Ovary (tissue), 7 donors: ENCODE measurements at regions not wholly inside any gene's neighbourhood (a gene's known extent, or its start where the extent isn't known, plus 50 kb on each side); places are given as distances from the start of the nearest gene placed in this dataset.

ENCODE experiments used
- DNase-seq, 5 donors: peaks; one replicate each; pipeline ENCODE4 v3.0.0-alpha.2; 2019 to 2020
- H3K27ac ChIP-seq, 2 donors: fragments of 200-600 bp; one replicate each; pipeline versions ENCODE4 v1.5.1 to v1.8.0; 2019 to 2022
- H3K27me3 ChIP-seq: fragments of 200-600 bp; one replicate; pipeline ENCODE4 v1.8.0; 2022
- H3K36me3 ChIP-seq: fragments of 200-600 bp; sonication (generic); one replicate; pipeline ENCODE4 v1.5.1; 2019
- H3K4me1 ChIP-seq: one replicate; pipeline ENCODE4 v1.8.1; 2013; ENCODE audit warnings: mild to moderate bottlenecking, moderate library complexity; ENCODE audit not compliant: insufficient read depth
- H3K4me3 ChIP-seq: fragments of 200-600 bp; sonication (generic); one replicate; pipeline ENCODE4 v1.5.1; 2017
- H3K9me3 ChIP-seq, 2 donors: fragments of 200-600 bp in 1 of 2; sonication (generic) in 1 of 2; one replicate each; pipeline versions ENCODE4 v1.5.1 to v1.8.1; 2013 to 2019; ENCODE audit warnings: mild to moderate bottlenecking in 1 of 2, moderate library complexity in 1 of 2
- EP300 ChIP-seq: sonication (generic); formaldehyde crosslinking; IDR thresholded peaks from one replicate; pipeline ENCODE4 v1.6.1; 2017; ENCODE audit warnings: antibody characterized with exemption
- POLR2A ChIP-seq: fragments of 450-650 bp; IDR thresholded peaks from one replicate; pipeline ENCODE4 v1.6.1; 2017; ENCODE audit warnings: antibody characterized with exemption, mild to moderate bottlenecking, moderate library complexity
- WGBS, 3 donors: extraction: QIAGEN DNeasy Blood & Tissue Kit in 1 of 3; methylation state at CpG; one replicate each; pipeline versions ENCODE4 v1.1.5 to v1.1.7; 2013 to 2017; 5-methylcytosine and 5-hydroxymethylcytosine counted together
- intact Hi-C, 4 donors: fragments of 100-400 bp; cut with DNase I; formaldehyde crosslinking; loops; one replicate each; pipeline versions ENCODE4 v1.11.0 to v1.15.1; 2022 to 2023
- TF ChIP-seq, protein P1 (sequence below), 3 donors: fragments of 450-650 bp in 2 of 3; fragments of 200-600 bp in 1 of 3; IDR thresholded peaks; one replicate each; pipeline versions ENCODE4 v1.5.1 to v1.8.0; 2016 to 2022; ENCODE audit warnings: antibody characterized with exemption in 3 of 3, mild to moderate bottlenecking in 1 of 3
- donor health status: DM: no; HTN: no; CAD: no; lungs with moderate emphysema.
- donor health status: DM: no; HTN: no; CAD: no.
- donor health status: Bipolar disorder and iron deficiency.
- donor health status: DM: no; HTN: no; CAD: no.
- donor health status: DM: yes; HTN: yes; CAD: no.

DNA sequence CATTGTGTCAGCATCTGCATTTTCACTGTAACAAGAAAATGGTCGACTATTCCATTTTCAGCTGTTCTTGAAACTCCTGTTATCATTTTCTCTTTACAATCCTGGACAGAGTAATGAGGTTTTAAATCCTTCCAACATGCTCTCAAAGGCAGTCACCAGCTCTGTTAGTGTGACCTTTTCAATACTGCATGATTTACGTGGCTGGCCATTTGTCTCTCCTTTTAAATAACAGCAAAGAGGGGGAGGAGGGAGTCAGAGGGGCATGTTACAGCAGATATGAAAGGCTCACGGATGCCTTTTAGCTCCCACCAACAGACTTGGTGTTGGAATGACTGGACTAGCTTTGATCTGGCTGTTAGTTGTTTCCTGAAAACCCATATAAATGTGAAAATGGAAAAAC is 1251.2 kb downstream of the AACS start:
- H3K27ac ChIP-seq = no peak overlapping the region
- H3K27me3 ChIP-seq = no peaks in the 10 kb centered on the region
- no peaks in the 10 kb centered on the region for H3K36me3 ChIP-seq
- no peaks in the 10 kb centered on the region for H3K4me1 ChIP-seq
- no peak overlapping the region for H3K4me3 ChIP-seq
- TF ChIP-seq EP300 = no peak
- TF ChIP-seq, protein P1, sequence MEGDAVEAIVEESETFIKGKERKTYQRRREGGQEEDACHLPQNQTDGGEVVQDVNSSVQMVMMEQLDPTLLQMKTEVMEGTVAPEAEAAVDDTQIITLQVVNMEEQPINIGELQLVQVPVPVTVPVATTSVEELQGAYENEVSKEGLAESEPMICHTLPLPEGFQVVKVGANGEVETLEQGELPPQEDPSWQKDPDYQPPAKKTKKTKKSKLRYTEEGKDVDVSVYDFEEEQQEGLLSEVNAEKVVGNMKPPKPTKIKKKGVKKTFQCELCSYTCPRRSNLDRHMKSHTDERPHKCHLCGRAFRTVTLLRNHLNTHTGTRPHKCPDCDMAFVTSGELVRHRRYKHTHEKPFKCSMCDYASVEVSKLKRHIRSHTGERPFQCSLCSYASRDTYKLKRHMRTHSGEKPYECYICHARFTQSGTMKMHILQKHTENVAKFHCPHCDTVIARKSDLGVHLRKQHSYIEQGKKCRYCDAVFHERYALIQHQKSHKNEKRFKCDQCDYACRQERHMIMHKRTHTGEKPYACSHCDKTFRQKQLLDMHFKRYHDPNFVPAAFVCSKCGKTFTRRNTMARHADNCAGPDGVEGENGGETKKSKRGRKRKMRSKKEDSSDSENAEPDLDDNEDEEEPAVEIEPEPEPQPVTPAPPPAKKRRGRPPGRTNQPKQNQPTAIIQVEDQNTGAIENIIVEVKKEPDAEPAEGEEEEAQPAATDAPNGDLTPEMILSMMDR (IDR thresholded peaks at IDR 0.05) = no peak
- no peak for TF ChIP-seq POLR2A
- no peak for DNase-seq
- H3K9me3 ChIP-seq = no peaks in the 10 kb centered on the region
- intact Hi-C loops = no loop called here
- WGBS, 3 donors = 0 to 9% (median 2%) methylated on average over 3 of the region's 3 CpGs

DNA sequence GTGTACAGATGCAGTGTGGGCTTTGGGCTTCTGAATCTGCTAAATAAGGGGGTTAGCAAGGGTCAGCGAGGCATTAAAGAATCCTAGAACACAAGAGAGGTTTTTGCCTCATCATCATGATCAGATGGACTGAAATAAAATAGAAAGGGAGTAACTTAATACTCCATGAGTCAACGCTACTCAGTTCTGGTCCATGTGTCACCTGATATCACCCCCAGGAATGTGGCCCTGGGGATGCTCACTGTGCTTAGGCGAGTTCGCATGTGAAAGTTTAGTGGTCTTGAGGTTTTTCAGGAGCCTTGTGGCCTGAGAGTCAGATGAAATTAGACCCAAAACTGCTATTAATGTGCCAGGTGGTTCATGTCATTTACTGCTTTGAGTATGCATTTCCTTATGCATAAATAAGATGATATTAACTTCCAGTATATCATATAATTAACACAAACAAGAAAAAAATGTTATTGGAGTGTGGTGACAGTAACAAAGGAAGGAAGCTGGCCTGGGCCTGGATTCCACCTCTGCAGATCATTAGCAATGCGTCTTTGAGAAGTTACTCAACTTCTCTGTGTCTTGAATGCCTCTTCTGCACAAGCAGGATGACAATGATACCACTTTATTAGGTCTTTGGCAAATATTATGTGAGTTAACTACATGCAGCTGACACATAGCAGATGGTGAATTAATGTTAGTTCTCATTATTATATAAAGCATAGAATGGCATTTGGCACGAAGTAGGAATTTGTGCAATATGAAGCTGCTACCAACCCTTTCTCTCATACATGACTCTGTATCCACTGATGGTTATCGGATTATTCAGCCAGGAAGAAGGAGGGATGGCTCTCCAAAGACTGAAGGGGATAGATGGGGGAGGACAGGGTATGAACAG is 1272.6 kb downstream of the AACS start:
- no peak overlapping the region for H3K27ac ChIP-seq
- WGBS, 3 donors = 60 to 66% (median 63%) methylated on average over 7 of the region's 7 CpGs
- intact Hi-C loops = no loop called here
- TF ChIP-seq EP300 = no peak
- no peak for TF ChIP-seq POLR2A
- TF ChIP-seq, protein P1 (IDR thresholded peaks at IDR 0.05) = no peak
- no peaks in the 10 kb centered on the region for H3K27me3 ChIP-seq
- H3K9me3 ChIP-seq = no peaks in the 10 kb centered on the region
- H3K4me3 ChIP-seq = no peak overlapping the region
- DNase-seq = no peak
- H3K36me3 ChIP-seq = no peaks in the 10 kb centered on the region
- no peaks in the 10 kb centered on the region for H3K4me1 ChIP-seq

DNA sequence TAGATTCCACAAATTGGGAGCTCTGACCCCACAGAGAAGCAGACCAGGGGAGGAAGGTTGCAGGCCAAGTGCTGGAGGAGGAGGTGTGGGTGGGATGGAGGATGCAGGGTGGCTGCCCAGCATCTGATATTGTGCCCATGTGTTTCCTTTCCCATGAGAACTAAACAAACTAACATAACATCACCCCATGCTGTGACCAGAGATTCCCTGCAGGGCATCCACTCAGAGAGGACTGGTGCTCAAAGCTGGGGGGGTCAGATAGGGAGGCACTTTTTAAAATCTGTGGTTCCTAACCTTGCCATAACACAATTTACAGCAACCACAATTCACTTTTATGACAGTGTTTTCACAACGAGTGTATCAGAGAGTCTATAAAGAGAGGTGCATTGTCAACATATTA is 1277.6 kb downstream of the AACS start:
- no peak overlapping the region for H3K27ac ChIP-seq
- no peak for DNase-seq
- intact Hi-C loops = no loop called here
- no peaks in the 10 kb centered on the region for H3K9me3 ChIP-seq
- H3K36me3 ChIP-seq = no peaks in the 10 kb centered on the region
- no peaks in the 10 kb centered on the region for H3K27me3 ChIP-seq
- WGBS, 3 donors = 33 to 50% (median 42%) methylated on average over 1 of the region's 1 CpG
- no peaks in the 10 kb centered on the region for H3K4me1 ChIP-seq
- H3K4me3 ChIP-seq = no peak overlapping the region
- TF ChIP-seq POLR2A (no peak), EP300 (no peak)
- TF ChIP-seq, protein P1 (IDR thresholded peaks at IDR 0.05) = no peak

DNA sequence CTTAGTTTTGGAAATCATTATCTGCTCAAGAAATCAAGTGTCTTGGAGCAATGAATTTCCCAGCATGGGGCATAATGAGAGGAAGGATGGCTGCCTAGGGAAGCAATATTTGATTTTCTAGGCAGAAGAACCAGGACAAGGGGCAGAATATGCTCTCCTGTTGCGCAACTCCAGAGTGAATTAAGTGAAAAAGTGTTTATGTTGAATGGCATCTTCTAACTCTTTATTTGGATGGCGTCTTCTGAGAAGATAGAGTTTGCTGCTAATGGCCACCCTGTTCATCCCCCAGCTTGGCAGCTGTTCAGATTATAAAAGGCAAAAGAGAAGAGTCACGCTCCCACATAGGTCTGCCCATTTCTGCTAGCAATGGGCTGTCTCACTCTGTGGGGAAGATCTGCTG is 1278.1 kb downstream of the AACS start:
- DNase-seq = no peak
- no peak overlapping the region for H3K27ac ChIP-seq
- 75 to 79% (median 76%) methylated on average over 3 of the region's 3 CpGs for WGBS, 3 donors
- no peaks in the 10 kb centered on the region for H3K9me3 ChIP-seq
- no peaks in the 10 kb centered on the region for H3K4me1 ChIP-seq
- TF ChIP-seq EP300 (no peak), POLR2A (no peak)
- TF ChIP-seq, protein P1 (IDR thresholded peaks at IDR 0.05) = no peak
- no peaks in the 10 kb centered on the region for H3K36me3 ChIP-seq
- intact Hi-C loops = no loop called here
- no peaks in the 10 kb centered on the region for H3K27me3 ChIP-seq
- H3K4me3 ChIP-seq = no peak overlapping the region
